AG04450 (cell line): ENCODE measurements at regions not wholly inside any gene's neighbourhood (a gene's known extent, or its start where the extent isn't known, plus 50 kb on each side); places are given as distances from the start of the nearest gene placed in this dataset.
A peak's percentile ranks its signal among the peaks of the same experiment; 100 is the strongest.

Source experiments
- CTCF ChIA-PET: fragments of 300-600, 350-600 bp; formaldehyde crosslinking; extraction: SDS; loops from one replicate; lab custom pipeline; 2022; ENCODE audit warnings: antibody characterized with exemption, inconsistent platforms; lab: Charles Lee
- POLR2A ChIA-PET: fragments of 350-600 bp; formaldehyde crosslinking; extraction: SDS; loops from one replicate; lab custom pipeline; 2021; ENCODE audit warnings: antibody characterized with exemption, inconsistent platforms; lab: Yijun Ruan, JAX
- DNase-seq: peaks from one replicate; pipeline ENCODE4 v3.0.0-alpha.2; 2011; ENCODE audit warnings: low read depth, low spot score
- H3K27ac ChIP-seq: one replicate; pipeline ENCODE4 v1.5.1; 2012; ENCODE audit warnings: low read depth, low read length, control low read depth
- H3K27me3 ChIP-seq: one replicate; pipeline ENCODE4 v1.6.0; 2012; ENCODE audit warnings: low read length; ENCODE audit not compliant: control insufficient read depth, insufficient read depth
- H3K4me3 ChIP-seq: 2 replicates; pipeline ENCODE4 v1.5.1; 2011; ENCODE audit warnings: mild to moderate bottlenecking, low read depth, low read length, control low read depth
- H3K9me3 ChIP-seq: 2 replicates; pipeline ENCODE4 v1.5.1; 2012; ENCODE audit warnings: low read length; ENCODE audit not compliant: control insufficient read depth, insufficient read depth
- CTCF ChIP-seq: IDR thresholded peaks from 2 replicates; pipeline ENCODE4 v1.5.1; 2011; ENCODE audit warnings: low read depth, low read length, control low read depth, inconsistent platforms

- ChIA-PET POLR2A (no interaction called here), CTCF (no interaction called here)
- no peak for DNase-seq
- Histone ChIP-seq H3K27ac (no peak overlapping the region), H3K27me3 (no peaks in the 10 kb centered on the region), H3K9me3 (no peaks in the 10 kb centered on the region; the same call in 1 of the 2 replicates), H3K4me3 (peak overlapping the region; percentile 41)
- TF ChIP-seq CTCF, result no peak
Measured at GRCh38 chr12:24551163-24551786, 397.6 kb downstream of the BCAT1 start.

DNA sequence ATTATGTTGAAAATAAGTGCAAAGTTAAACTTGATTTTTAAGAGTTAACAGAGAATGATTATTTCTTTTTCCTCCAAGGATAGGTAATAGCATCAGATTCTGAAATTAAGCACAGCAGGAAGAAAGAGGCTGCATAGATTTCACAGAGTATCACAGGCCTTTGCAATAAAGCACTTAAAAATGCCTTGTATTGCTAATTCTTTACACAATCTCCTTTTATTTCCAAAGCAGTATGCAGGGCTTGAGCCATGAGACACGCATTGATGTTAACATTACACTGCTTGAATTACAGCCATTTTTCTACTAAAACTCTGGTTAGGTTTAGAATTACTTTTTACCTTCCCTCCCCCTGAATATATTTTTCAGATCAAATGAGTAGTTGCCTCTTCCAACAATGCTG is 398.3 kb downstream of the BCAT1 start:
- Histone ChIP-seq H3K27me3 (no peaks in the 10 kb centered on the region), H3K4me3 (peak overlapping the region; percentile 41; the same call in 1 of the 2 replicates), H3K27ac (no peak overlapping the region), H3K9me3 (peaks cover 1% of the 10 kb centered on the region)
- no peak for TF ChIP-seq CTCF
- POLR2A ChIA-PET, result no interaction called here
- CTCF ChIA-PET, result no interaction called here
- no peak for DNase-seq

GRCh38 chr12:24546661-24547060 is 402.2 kb downstream of the BCAT1 start:
- ChIA-PET POLR2A (no interaction called here), CTCF (no interaction called here)
- H3K27me3 ChIP-seq, result no peaks in the 10 kb centered on the region
- H3K9me3 ChIP-seq, result peaks cover 3% of the 10 kb centered on the region
- H3K4me3 ChIP-seq, result no peak overlapping the region
- H3K27ac ChIP-seq, result no peak overlapping the region
- TF ChIP-seq CTCF, result no peak
- DNase-seq, result no peak

- no peaks in the 10 kb centered on the region for H3K27me3 ChIP-seq
- DNase-seq, result no peak
- CTCF ChIA-PET, result no interaction called here
- H3K9me3 ChIP-seq, result peaks cover 3% of the 10 kb centered on the region
- POLR2A ChIA-PET, result no interaction called here
- TF ChIP-seq CTCF, result no peak
- no peak overlapping the region for H3K4me3 ChIP-seq
- H3K27ac ChIP-seq, result no peak overlapping the region
Measured at GRCh38 chr12:24546084-24546483, 402.8 kb downstream of the BCAT1 start.

GRCh38 chr12:24544368-24544767 is 404.5 kb downstream of the BCAT1 start:
- no peak for DNase-seq
- Histone ChIP-seq H3K27ac (no peak overlapping the region), H3K27me3 (no peaks in the 10 kb centered on the region), H3K4me3 (no peak overlapping the region), H3K9me3 (peaks cover 3% of the 10 kb centered on the region)
- TF ChIP-seq CTCF, result no peak
- ChIA-PET POLR2A (interaction anchor here (0.8 kb wide), 1 partner anchor 19 kb away, joined by 3 read pairs; no protein-coding TSS in a partner anchor), CTCF (no interaction called here)
